Gastrocnemius medialis (tissue), 4 donors: ENCODE measurements at regions not wholly inside any gene's neighbourhood (a gene's known extent, or its start where the extent isn't known, plus 50 kb on each side); places are given as distances from the start of the nearest gene placed in this dataset.
A peak's percentile ranks its signal among the peaks of the same experiment; 100 is the strongest.
"Not testable (repeated sequence)": the region's sequence is repeated elsewhere in the genome, so short reads cannot be mapped to it uniquely, and the experiment has no call there.

Experiments used
- ATAC-seq, 2 donors: fragments of 150-250 bp; one replicate each; pipeline ENCODE4 v1.9.1; 2016
- DNase-seq, 2 donors: peaks; one replicate each; pipeline ENCODE4 v3.0.0-alpha.2; 2019
- H3K27ac ChIP-seq, 4 donors: fragments of 200-600 bp; sonication (generic); 1 replicate in 1 of 4; 2 replicates in 3 of 4; pipeline ENCODE4 v1.5.1; 2016 to 2018; ENCODE audit warnings: mild to moderate bottlenecking in 2 of 4, moderate library complexity in 1 of 4
- H3K27me3 ChIP-seq, 3 donors: fragments of 200-600 bp; sonication (generic) in 2 of 3; 1 replicate in 1 of 3; 2 replicates in 2 of 3; pipeline versions ENCODE4 v1.5.1 to v1.6.0; 2016 to 2019; ENCODE audit warnings: mild to moderate bottlenecking in 1 of 3, moderate library complexity in 1 of 3
- H3K36me3 ChIP-seq, 2 donors: fragments of 200-600 bp; sonication (generic) in 1 of 2; one replicate each; pipeline ENCODE4 v1.5.1; 2017 to 2018
- H3K4me1 ChIP-seq, 2 donors: fragments of 200-600 bp; sonication (generic) in 1 of 2; one replicate each; pipeline ENCODE4 v1.5.1; 2016 to 2017; ENCODE audit warnings: mild to moderate bottlenecking in 2 of 2
- H3K4me3 ChIP-seq, 4 donors: fragments of 200-600 bp; sonication (generic) in 3 of 4; 1 replicate in 1 of 4; 2 replicates in 3 of 4; pipeline ENCODE4 v1.5.1; 2016 to 2019; ENCODE audit warnings: mild to moderate bottlenecking in 2 of 4
- H3K9me3 ChIP-seq, 3 donors: fragments of 200-600 bp; sonication (generic) in 2 of 3; 1 replicate in 1 of 3; 2 replicates in 2 of 3; pipeline ENCODE4 v1.5.1; 2016 to 2019
- CTCF ChIP-seq, 5 experiments: fragments of 450-650 bp in 3 of 5; fragments of 200-600 bp in 2 of 5; sonication (generic) in 2 of 5; IDR thresholded peaks in 4 of 5; conservative IDR thresholded peaks in 1 of 5; 1 replicate in 4 of 5; 2 replicates in 1 of 5; pipeline ENCODE4 v1.5.1; 2016 to 2019; ENCODE audit warnings: antibody characterized with exemption in 5 of 5, mild to moderate bottlenecking in 3 of 5, moderate library complexity in 3 of 5
- POLR2A ChIP-seq, 2 donors: fragments of 450-650 bp; IDR thresholded peaks; one replicate each; pipeline ENCODE4 v1.6.1; 2017; ENCODE audit warnings: antibody characterized with exemption in 2 of 2, mild to moderate bottlenecking in 2 of 2, moderate library complexity in 2 of 2
- in situ Hi-C, 4 donors: fragments of 200-750 bp; cut with MboI; loops; one replicate each; pipeline versions ENCODE4 v1.15.0 to v1.8.0; 2017; ENCODE audit warnings: low sequenced_read_pairs in 4 of 4
- intact Hi-C: fragments of 100-400 bp; cut with DNase I; formaldehyde crosslinking; loops from one replicate; pipeline ENCODE4 v1.15.1; 2023; ENCODE audit warnings: low total_unique reads

- intact Hi-C loops: no loop called here
Observed at GRCh38 chr3:193039058-193039457, 121.4 kb upstream of the MB21D2 start.

GRCh38 chr3:193040836-193041672 is 123.4 kb upstream of the MB21D2 start:
- DNase-seq (no peak), ATAC-seq (no peak)
- no peak for TF ChIP-seq POLR2A (IDR thresholded peaks at IDR 0.05)
- TF ChIP-seq CTCF (IDR thresholded peaks at IDR 0.05 in 4 of 5, conservative IDR thresholded peaks at IDR 0.05 in 1 of 5): peak; percentile 33 to 66 (median 55)
- intact Hi-C loops (loop anchor here (1.0 to 5.0 kb wide), 2 partner anchors 224 to 474 kb away; no protein-coding TSS in a partner anchor), in situ Hi-C loops (loop anchor here (5.0 to 25.0 kb wide), 5 partner anchors 219 to 521 kb away; partner anchors contain the start of gene ATP13A4 (in 2 of the 4))
- Histone ChIP-seq H3K27ac (no peak overlapping the region), H3K4me1 (no peaks in the 10 kb centered on the region), H3K36me3 (no peaks in the 10 kb centered on the region), H3K27me3 (no peaks in the 10 kb centered on the region), H3K9me3 (no peaks in the 10 kb centered on the region), H3K4me3 (no peak overlapping the region)

More at GRCh38 chr3:193039058-193039457, 121.4 kb upstream of the MB21D2 start:
- Histone ChIP-seq H3K4me1 (no peaks in the 10 kb centered on the region), H3K36me3 (no peaks in the 10 kb centered on the region), H3K4me3 (no peak overlapping the region), H3K27me3 (no peaks in the 10 kb centered on the region), H3K9me3 (no peaks in the 10 kb centered on the region), H3K27ac (no peak overlapping the region)
- ATAC-seq: no peak
- in situ Hi-C loops: loop anchor here in 2 of 4 donors (25.0 kb wide), 1 partner anchor 523 kb away; the partner anchor contains the start of gene ATP13A4 (in 2 of the 2)
- DNase-seq: no peak
- TF ChIP-seq POLR2A (IDR thresholded peaks at IDR 0.05) (no peak), CTCF (IDR thresholded peaks at IDR 0.05 in 4 of 5, conservative IDR thresholded peaks at IDR 0.05 in 1 of 5) (no peak)

- intact Hi-C loops: no loop called here
- no peaks in the 10 kb centered on the region for H3K9me3 ChIP-seq
Observed at GRCh38 chr3:193046371-193046770, 128.7 kb upstream of the MB21D2 start.

DNA sequence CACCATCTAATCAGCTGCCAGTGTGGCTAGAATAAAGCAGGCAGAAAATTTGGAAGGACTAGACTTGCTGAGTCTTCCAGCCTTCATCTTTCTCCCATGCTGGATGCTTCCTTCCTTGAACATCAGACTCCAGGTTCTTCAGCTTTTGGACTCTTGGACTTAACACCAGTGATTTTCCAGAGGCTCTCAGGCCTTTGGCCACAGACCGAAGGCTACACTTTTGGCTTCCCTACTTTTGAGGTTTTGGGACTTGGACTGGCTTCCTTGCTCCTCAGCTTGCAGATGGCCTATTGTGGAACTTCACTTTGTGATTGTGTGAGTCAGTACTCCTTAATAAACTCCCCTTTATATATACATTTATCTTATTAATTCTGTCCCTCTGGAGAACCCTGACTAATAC is 129.8 kb upstream of the MB21D2 start:
- H3K4me3 ChIP-seq, H3K27ac ChIP-seq, intact Hi-C loops, DNase-seq, H3K36me3 ChIP-seq, H3K9me3 ChIP-seq, H3K4me1 ChIP-seq, ATAC-seq, H3K27me3 ChIP-seq: not testable (repeated sequence)
- in situ Hi-C loops: loop anchor here in 2 of 4 donors (10.0 to 25.0 kb wide), 2 partner anchors 483 to 515 kb away; partner anchors contain the start of gene ATP13A4 (in 2 of the 2)

More at GRCh38 chr3:193046371-193046770, 128.7 kb upstream of the MB21D2 start:
- Histone ChIP-seq H3K27ac (no peak overlapping the region), H3K4me3 (no peak overlapping the region), H3K27me3 (no peaks in the 10 kb centered on the region), H3K36me3 (no peaks in the 10 kb centered on the region), H3K4me1 (no peaks in the 10 kb centered on the region)
- no peak for ATAC-seq
- TF ChIP-seq POLR2A (IDR thresholded peaks at IDR 0.05) (no peak), CTCF (IDR thresholded peaks at IDR 0.05 in 4 of 5, conservative IDR thresholded peaks at IDR 0.05 in 1 of 5) (no peak)
- in situ Hi-C loops: loop anchor here in 2 of 4 donors (10.0 to 25.0 kb wide), 2 partner anchors 482 to 516 kb away; partner anchors contain the start of gene ATP13A4 (in 2 of the 2)
- no peak for DNase-seq

DNA sequence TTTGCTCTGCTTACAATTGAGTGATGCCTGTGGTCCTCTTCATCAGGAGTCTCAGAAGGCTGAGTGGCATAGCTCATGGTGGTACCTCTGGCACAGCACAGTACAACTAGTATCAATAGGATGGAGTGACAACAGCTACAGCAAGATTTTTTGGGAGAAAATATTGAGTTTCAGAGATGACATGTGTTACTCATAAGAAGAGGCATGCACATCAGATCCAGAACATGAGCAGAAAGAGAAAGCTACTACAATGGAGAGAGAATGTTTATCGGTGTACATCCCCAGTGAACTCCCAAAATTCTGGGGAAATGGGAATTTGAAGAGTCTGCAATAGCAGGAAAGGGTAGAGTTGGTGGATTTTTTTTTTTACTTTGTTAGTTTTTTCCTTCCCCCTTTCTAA is 130.5 kb upstream of the MB21D2 start:
- no peaks in the 10 kb centered on the region for H3K36me3 ChIP-seq
- H3K9me3 ChIP-seq: no peaks in the 10 kb centered on the region
- no peak overlapping the region for H3K27ac ChIP-seq
- ATAC-seq (no peak), DNase-seq (no peak)
- intact Hi-C loops: no loop called here
- no peaks in the 10 kb centered on the region for H3K27me3 ChIP-seq
- peaks cover 0 to 4% of the 10 kb centered on the region in 2 donors for H3K4me1 ChIP-seq
- in situ Hi-C loops: loop anchor here in 2 of 4 donors (10.0 to 25.0 kb wide), 2 partner anchors 483 to 514 kb away; partner anchors contain the start of gene ATP13A4 (in 2 of the 2)
- TF ChIP-seq CTCF (IDR thresholded peaks at IDR 0.05 in 4 of 5, conservative IDR thresholded peaks at IDR 0.05 in 1 of 5) (no peak), POLR2A (IDR thresholded peaks at IDR 0.05) (no peak)
- no peak overlapping the region for H3K4me3 ChIP-seq
